G401.6 (cell line): ENCODE measurements at regions not wholly inside any gene's neighbourhood (a gene's known extent, or its start where the extent isn't known, plus 50 kb on each side); places are given as distances from the start of the nearest gene placed in this dataset.
"Not testable (repeated sequence)": the region's sequence is repeated elsewhere in the genome, so short reads cannot be mapped to it uniquely, and the experiment has no call there.

ENCODE experiments used
- FAIRE-seq: peaks from 2 replicates; lab custom pipeline; 2012; peaks lifted over from hg19 to GRCh38; lab: Jason Lieb, UNC

- FAIRE-seq, result no peak
These were observed 403.2 kb downstream of the SAMD5 start for GRCh38 chr6:147911686-147912085.

GRCh38 chr6:147922799-147923198 lies 414.3 kb downstream of the SAMD5 start:
- FAIRE-seq, result no peak

- peak; percentile 69 for FAIRE-seq
These were observed 416.1 kb downstream of the SAMD5 start for GRCh38 chr6:147924598-147924997.

GRCh38 chr6:147925826-147926225 lies 416.8 kb upstream of the SASH1 start:
- FAIRE-seq, result no peak

GRCh38 chr6:147930745-147931144 lies 411.9 kb upstream of the SASH1 start:
- no peak for FAIRE-seq

GRCh38 chr6:147933224-147933623 lies 409.4 kb upstream of the SASH1 start:
- FAIRE-seq, result no peak

- FAIRE-seq, result no peak
These were observed 407.0 kb upstream of the SASH1 start for GRCh38 chr6:147935656-147936055.

- no peak for FAIRE-seq
These were observed 405.8 kb upstream of the SASH1 start for GRCh38 chr6:147936703-147937470.

- no peak for FAIRE-seq
These were observed 401.5 kb upstream of the SASH1 start for GRCh38 chr6:147941143-147941542.

GRCh38 chr6:147942363-147942762 lies 400.3 kb upstream of the SASH1 start:
- FAIRE-seq, result no peak

- no peak for FAIRE-seq
These were observed 398.5 kb upstream of the SASH1 start for GRCh38 chr6:147944122-147944521.

- FAIRE-seq, result no peak
These were observed 395.1 kb upstream of the SASH1 start for GRCh38 chr6:147947521-147947920.

- FAIRE-seq, result no peak
These were observed 392.5 kb upstream of the SASH1 start for GRCh38 chr6:147949981-147950622.

- no peak for FAIRE-seq
These were observed 392.0 kb upstream of the SASH1 start for GRCh38 chr6:147950623-147950987.

GRCh38 chr6:147951726-147952125 lies 390.9 kb upstream of the SASH1 start:
- FAIRE-seq, result no peak

- FAIRE-seq, result no peak
These were observed 387.7 kb upstream of the SASH1 start for GRCh38 chr6:147954938-147955337.

- no peak for FAIRE-seq
These were observed 384.0 kb upstream of the SASH1 start for GRCh38 chr6:147958683-147959082.

GRCh38 chr6:147961481-147962141 lies 381.0 kb upstream of the SASH1 start:
- FAIRE-seq, result no peak

- not testable (repeated sequence) for FAIRE-seq
These were observed 377.2 kb upstream of the SASH1 start for GRCh38 chr6:147965448-147965847.

GRCh38 chr6:147970970-147971369 lies 371.7 kb upstream of the SASH1 start:
- no peak for FAIRE-seq

GRCh38 chr6:147972448-147972847 lies 370.2 kb upstream of the SASH1 start:
- no peak for FAIRE-seq

- no peak for FAIRE-seq
These were observed 368.8 kb upstream of the SASH1 start for GRCh38 chr6:147973806-147974205.

GRCh38 chr6:147974376-147974775 lies 368.3 kb upstream of the SASH1 start:
- FAIRE-seq, result no peak
